Astrocyte of the spinal cord (primary cell): ENCODE measurements at regions not wholly inside any gene's neighbourhood (a gene's known extent, or its start where the extent isn't known, plus 50 kb on each side); places are given as distances from the start of the nearest gene placed in this dataset.
"Not testable (repeated sequence)": the region's sequence is repeated elsewhere in the genome, so short reads cannot be mapped to it uniquely, and the experiment has no call there.

Experiments used
- DNase-seq: peaks from one replicate; pipeline ENCODE4 v3.0.0; 2011; ENCODE audit warnings: low read depth, low spot score
- H3K4me3 ChIP-seq: 2 replicates; pipeline ENCODE4 v1.5.1; 2011; ENCODE audit warnings: low read depth, mild to moderate bottlenecking, low read length, moderate library complexity
- in situ Hi-C: cut with HindIII; loops from 2 replicates; pipeline ENCODE4 v1.10.0; 2017; ENCODE audit warnings: low sequenced_read_pairs

- DNase-seq, H3K4me3 ChIP-seq, in situ Hi-C loops: not testable (repeated sequence)
Observed at GRCh38 chr2:87691899-87692592, 55.8 kb upstream of the PLGLB2 start.

- H3K4me3 ChIP-seq, DNase-seq, in situ Hi-C loops: not testable (repeated sequence)
Observed at GRCh38 chr2:87692914-87693313, 55.0 kb upstream of the PLGLB2 start.

GRCh38 chr2:87693882-87694281, 54.0 kb upstream of the PLGLB2 start:
- in situ Hi-C loops, DNase-seq, H3K4me3 ChIP-seq: not testable (repeated sequence)

GRCh38 chr2:87695596-87696323, 52.1 kb upstream of the PLGLB2 start:
- H3K4me3 ChIP-seq, in situ Hi-C loops: not testable (repeated sequence)
- peak; percentile 46 for DNase-seq
